ENCODE measurements at regions not wholly inside any gene's neighbourhood (a gene's known extent, or its start where the extent isn't known, plus 50 kb on each side); places are given as distances from the start of the nearest gene placed in this dataset.

DNA sequence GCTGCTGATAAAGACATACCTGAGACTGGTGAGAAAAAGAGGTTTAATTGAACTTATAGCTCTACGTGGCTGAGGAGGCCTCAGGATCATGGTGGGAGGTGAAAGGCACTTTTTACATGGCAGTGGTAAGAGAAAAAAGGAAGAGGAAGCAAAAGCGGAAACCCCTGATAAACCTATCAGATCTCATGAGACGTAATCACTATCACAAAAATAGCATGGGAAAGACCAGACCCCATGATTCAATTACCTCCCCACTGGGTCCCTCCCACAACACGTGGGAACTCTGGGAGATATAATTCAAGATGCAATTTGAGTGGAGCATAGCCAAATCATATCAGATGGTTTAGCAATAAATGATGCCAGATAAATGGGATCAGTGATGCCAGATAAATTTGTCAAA is 892.0 kb upstream of the CELF2 start:
- DNase-seq, result no peak

DNA sequence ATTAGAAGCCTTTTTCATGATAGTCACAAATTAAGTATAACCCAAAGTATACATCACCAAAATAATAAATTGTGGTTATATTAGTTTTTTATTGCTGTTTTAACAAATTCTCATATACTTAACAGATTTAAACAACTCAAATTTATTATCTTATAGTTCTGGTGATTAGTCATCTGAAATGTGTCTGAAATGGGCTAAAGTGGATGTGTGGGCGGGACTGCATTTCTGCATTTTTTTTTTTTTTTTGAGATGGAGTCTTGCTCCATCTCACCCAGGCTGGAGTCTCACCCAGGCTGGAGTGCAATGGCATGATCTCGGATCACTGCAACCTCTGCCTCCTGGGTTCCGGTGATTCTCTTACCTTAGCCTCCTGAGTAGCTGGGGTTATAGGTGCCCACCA is 891.5 kb upstream of the CELF2 start:
- no peak for DNase-seq

DNA sequence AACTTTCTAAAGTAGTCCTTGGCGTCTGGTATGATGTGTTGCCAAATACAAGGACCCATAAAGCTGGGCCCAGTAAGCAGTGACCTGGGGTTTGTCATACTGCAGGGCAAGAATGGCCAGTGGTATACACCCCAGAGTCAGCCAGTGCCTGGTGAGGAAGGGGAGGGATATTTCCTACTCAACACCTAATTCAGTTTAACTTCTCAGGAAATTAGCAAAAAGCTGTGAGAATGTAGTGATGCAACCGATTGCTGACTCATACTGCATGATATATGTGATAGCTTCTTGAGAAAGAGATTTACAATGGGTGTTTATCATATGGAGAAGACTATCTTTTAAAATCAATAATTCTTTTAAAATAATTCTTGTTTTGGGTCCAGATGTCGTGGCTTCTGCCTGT is 889.3 kb upstream of the CELF2 start:
- no peak for DNase-seq

DNA sequence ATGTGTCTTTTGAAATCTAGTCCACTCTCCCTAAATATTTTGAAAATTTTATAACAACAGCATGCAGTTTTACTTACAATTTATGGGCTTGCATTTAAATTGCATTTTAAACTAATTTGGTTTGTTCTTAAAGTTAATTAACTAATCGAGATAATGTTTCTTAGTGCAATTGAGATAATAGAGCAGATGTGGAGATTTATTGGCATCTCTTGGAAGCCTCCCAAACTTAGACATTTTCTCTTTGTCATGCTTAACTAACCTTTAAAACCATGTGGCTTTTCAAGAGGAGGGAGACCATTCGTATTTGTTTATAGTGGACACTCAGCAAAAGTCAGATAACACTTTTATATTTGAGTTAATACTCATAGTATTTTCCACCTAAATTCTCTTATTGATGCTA is 887.0 kb upstream of the CELF2 start:
- DNase-seq, result no peak

DNA sequence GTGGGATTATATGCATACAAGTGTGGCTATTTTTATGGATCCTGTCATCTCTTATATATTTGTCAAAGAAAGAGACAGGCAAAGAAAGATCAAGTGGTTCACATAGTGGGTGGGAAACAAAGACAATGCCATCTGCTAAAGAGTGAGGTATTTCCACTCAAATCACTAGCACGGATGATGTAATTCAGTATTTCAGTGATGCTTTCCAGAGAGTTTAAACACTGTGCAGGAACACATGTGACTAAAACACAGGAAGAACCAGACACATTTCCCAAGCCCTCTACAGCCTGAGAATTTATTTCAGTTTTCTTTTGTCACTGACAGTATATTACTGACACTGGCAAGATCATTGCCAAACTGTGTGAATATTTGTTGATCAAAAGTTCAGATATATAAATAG is 885.7 kb upstream of the CELF2 start:
- DNase-seq, result no peak

DNA sequence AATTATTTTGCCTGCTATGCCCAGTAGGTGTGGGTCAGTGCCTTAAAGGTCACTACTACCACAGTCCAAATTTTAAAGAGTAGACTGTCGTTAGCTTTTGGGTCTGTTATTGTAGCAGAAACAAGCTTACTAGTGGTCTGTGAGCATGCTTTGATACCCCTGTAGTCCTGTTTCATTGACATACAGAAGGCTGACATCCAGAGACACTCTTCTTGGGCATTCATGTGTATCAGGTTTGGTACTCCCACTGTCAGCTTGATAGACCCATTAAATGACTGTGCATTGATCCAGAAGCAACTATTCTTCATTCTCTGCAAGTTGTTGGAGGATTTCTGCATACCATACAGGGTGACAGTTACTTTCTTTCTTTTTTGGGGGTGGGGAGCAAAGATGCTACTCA is 884.4 kb upstream of the CELF2 start:
- no peak for DNase-seq

DNA sequence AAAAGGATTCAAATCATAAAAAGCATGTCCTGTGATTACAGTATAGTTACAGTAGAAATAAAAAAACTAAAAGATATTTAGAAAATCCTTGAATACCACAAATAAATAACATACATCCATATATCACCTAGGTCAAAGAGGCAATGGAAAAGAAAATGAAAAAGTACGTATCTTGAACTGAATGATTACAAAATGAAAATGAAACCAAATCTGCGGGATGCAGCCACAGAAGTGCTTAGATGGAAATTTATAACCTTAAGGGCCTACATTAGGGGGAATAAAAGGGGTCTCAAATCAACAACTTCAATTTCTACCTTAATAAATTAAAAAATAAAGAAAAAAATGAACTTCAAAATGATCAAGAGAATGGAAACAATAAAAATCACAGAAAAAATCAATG is 879.0 kb upstream of the CELF2 start:
- no peak for DNase-seq

DNA sequence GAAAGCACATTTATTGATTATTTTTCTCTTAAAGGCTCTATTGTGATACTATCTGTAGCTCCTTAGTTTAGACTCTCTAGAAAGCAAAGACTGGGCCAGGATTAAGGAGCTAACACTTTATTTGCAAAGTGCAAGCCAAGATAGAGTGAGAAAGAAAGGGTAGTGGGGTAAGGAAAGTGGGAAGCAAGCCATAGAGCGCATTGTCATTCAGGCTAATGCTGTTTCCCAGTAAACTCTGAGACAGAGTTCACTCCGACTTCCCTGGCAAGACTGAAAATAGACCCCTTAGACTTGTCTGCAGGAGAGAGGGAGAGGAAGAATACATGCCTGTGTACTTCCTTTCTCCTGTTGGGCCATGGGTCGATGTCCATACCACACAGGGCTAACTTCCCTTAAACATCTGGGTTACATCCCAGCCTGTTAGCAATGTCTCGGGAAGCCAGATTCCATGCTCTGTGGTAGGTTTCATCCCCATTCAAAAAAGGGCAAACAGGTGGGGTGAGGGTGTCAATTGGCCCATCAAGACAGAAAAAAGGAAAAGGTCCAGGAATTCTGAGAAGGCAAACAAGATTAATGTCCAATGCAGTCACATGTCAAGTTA is 875.8 kb upstream of the CELF2 start:
- no peak for DNase-seq

DNA sequence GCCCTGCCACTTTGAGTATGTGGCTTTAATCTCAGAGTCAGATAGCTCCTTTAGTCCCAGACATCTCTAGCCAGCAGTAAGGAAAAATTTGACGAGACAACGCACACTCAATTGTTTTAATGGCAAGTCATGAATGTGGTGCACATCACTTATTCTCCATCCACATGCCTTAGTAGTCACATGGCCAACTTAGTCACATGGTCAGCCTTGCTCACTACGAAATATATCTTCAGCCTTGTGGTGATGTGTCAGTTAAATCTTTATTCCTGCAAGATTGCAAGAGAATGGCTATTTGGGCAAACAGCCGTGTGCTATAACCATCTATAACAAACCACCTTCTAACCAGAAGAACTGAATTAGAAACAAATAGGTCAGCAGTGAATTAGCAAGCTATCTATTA is 871.1 kb upstream of the CELF2 start:
- no peak for DNase-seq

DNA sequence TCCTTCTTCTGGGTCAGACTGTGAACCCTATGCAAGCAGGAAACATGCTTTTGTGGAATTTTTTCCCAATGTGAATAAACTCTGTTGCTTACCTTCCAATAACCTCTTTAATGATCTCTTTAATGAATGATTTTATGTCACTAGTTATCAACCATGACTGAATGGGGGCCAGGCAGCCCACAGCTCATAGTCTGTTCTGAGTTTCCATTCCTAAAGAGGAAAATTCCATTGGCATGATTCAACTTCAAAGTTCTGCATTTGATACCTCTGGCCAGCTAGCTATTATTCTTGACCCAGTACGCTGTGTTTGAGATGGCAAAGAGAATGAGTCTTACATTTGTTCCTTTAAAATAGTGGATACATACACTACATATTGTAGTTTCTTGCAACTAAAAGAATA is 867.8 kb upstream of the CELF2 start:
- no peak for DNase-seq

DNA sequence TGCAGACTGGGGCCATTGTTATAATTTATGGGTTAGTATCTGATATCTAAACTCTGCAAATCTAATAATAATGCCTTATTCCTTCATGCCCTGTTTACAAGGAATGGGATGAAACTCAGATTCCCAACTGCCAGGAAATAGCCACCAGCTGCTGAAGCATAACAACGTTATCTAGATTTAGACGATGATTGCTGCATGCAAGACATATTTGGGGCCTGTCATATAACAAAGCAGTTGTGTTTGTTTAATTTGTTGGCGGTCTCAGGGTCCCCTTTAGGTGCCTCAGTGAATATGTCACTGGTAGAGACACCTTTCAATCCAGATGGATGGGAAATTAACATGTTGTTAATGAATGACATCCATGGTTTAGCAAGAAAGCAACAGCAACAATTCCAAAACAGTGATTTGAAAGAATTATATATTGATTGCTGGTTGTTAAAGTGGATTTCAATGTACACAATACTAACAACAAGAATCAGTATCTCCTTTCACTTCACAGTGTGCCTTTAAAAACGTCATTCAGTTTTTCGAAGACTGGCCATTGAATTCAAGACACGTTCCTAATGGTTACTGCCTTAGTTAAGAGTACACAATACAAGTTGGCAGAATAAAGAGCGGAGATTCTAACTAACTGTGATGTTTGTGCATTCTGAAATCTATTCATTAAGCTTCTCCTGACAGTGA is 860.6 kb upstream of the CELF2 start:
- no peak for DNase-seq

DNA sequence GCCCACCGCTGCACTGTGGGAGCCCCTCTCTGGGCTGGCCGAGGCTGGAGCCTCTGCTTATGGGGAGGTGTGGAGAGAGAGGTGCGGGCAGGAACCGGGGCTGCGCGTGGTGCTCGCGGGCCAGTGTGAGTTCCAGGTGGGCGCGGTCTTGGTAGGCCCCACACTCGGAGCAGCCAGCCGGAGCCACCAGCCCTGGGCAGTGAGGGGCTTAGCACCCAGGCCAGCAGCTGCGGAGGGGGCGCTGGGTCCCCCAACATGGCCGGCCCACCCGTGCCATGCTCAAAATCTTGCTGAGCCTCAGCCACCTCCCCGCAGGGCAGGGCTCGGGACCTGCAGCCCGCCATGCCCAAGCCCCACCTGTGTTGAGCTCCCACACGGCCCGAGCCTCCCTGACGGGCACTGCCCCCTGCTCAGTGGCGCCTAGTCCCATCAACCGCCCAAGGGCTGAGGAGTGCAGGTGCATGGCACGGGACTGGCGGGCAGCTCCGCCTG is 856.8 kb upstream of the CELF2 start:
- DNase-seq, result no peak

DNA sequence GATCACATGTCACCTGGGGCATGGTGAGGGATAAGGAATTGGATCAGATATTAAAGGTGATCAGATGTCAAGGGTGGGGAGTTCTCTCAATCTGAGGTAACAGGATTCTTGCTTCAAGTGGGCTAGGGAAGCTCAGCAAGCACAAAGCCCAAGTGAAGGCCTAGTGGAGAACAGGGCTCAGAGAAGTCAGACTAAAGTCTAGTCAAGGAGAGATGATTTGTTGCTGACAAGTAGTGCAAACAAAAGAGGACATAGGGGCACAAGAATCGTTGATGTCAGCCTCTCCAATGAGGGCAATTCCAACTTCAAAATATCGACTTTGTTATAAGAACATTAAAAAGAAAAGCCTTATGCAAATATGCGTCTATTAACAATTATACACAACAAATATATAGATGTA is 852.8 kb upstream of the CELF2 start:
- no peak for DNase-seq

DNA sequence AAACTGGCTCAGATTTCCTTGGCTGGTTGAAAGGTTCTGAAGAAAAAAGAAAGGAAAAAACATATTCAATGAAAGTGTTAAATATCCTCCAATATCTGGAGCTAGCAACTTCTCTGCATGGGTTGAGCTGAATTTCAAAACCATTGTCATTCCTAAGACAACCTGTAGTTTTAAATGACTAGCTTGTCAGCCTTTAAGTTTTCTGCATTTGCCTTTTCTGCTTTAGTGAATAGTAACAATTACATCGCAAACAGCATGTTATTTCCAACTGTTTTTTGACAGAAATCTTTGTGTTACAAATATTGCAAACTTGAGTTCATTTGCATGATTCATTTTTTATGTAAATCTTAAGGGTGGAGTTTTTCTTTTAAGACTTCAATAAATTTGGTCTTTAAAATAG is 852.3 kb upstream of the CELF2 start:
- no peak for DNase-seq

DNA sequence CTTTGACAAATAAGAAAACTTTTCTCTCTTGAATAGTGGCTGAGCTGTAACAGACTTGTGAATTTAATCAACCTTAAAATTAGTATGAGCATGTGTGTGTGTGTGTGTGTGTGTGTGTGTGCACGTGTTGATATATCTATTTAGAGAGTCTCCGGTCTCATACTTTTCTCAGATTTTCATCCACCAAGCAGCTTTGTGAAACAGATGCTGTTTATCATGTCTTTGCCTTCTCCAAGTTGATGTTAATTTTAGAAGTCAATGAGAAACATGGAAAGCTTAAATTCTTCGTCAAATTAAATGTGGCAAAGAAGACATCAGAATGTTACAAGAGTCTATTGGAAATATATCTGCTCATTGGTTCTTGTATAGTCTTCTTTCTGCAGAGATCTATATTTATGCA is 839.2 kb upstream of the CELF2 start:
- no peak for DNase-seq

DNA sequence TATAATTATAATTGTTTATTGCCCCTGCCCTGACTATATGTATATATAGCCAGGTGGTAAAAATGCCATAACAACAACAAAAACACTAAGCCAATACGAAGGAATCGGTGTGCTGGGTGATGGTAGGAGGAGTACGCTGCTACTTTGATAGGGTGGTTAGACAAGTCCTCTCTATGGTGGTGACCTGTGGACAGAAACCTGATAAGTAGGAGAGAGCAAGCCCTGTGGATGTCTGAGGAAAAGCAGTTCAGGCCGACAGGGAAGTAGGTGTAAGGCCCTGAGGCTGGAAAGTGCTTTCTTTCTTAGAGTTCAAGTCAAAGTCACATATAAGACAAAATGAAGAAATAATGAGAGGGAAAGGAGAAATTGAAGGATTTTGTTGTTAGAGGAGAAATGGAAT is 823.8 kb upstream of the CELF2 start:
- DNase-seq, result no peak

DNA sequence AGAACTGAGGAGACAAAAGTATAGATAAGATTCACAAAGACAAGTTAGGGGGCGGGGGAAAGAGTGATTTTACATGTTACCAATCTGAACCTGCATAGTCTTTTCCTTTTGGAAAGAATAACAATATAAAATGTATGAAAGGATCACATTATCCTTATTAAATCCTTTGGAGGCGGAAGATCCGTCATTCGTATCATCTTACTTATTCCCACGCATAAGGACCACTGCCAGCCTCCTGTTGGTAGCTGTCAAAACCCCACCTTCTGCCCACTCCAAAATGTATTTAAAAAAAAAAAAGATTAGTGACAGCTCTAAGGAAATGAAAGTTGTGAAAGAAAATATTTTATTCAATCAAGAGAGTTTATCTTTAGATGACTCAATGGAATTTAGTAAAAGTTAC is 821.0 kb upstream of the CELF2 start:
- no peak for DNase-seq

DNA sequence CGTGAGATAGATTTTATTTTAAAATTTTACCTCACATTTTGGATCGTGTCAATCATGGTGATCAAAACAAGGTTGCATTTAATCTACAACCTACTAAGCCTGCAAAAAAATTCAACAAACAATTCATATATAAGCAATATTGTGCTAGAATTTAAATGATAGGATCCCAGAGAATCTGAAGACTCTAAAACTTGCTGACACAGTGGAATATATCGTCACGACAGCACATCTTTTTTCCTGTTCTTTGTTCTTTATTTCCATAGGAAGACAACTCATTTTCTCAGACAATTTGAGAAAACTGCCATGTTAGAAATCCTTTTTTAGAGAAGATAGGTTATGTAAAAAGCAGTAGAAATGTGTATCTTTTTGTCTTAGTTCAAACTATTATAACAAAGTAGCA is 820.2 kb upstream of the CELF2 start:
- no peak for DNase-seq

DNA sequence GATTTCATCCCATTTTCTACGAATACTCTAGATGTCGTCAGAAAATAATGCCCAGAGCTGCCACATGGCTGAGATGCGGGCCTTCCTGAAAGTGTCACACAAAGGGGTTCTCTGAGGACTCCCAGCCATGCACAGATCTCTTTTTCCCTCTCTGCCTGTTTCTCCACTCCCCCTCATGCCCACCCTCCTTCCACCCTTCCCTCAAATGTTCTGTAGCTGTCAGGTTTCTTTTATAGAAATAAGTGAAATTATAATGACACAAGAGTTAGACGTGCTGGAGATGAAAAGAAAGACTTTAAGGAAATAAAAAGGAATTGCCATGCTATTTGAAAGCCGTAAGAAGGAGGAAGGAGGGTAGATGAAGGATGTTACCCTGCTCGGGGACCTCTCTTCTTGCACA is 819.3 kb upstream of the CELF2 start:
- DNase-seq, result no peak

DNA sequence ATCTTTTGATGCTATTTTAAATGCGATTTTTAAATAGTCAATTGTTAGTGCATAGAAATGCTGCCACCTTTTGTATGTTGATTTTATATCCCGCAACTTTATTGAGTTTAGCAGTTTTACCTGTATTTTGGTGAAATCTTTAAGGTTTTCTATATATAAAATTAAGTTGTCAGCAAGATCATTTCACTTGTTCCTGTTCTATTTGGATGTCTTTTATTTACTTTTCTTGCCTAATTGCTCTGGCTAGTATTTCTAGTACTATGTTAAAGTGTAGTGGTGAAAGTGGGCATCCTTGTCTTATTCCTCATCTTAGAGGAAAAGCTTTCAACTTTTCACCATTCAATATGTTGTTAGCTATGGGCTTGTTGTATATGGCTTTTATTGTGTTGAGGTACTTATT is 813.3 kb upstream of the CELF2 start:
- DNase-seq, result no peak

DNA sequence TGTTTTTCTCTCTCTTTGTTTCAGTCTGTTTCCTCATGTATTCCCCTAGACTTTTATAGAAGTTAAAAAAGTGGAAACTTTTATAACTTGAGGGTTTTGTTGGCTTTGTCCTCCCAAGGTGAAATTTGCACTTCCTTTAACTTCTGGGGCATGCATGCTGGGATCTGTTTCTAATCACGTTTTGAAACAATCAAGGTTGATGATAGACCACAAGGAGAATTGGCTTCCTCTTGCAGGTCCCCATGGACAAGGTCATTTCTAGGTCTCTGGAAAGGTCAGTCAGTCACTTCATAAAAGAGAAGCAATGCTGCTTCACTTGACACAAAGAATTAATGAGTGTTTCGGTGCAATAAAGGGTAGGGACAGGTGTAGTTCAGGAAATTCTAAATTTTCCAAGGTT is 811.8 kb upstream of the CELF2 start:
- DNase-seq, result no peak

DNA sequence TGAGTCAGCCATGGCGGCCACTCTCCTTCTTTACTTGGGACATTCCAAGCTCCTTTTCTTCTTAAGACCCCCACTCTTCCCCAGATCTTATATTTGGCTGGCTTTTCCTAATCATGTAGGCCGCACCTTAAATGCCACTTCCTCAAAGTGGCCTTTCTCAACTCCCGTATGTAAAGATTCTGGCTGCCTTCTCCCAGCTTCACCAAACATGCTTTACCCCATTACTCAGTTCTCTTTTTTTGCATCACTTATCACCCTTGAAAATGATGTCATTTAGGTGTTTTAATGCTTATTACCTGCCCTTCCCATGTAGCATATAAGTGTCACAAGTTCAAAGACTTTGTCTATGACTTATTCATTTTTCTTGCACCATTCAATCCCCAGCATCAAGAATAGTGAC is 810.1 kb upstream of the CELF2 start:
- no peak for DNase-seq

DNA sequence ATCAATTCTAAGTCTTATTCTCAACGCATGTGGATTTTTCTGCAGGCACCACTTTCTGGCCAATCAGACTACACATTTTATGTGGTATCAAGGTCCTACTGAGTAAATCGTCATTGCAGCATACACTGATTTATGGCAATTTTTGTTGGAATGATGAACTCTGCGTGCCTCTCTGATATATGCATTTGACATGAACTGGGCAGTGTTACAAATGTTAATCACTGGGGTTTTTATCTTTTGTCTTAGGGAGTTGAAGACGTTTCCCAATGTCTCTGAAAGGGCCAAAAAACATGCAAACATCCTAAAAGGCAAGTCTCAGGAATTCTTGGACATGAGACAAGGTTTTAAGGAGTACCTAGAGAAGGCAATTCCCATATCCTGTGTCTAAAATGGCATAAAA is 809.5 kb upstream of the CELF2 start:
- DNase-seq, result no peak

DNA sequence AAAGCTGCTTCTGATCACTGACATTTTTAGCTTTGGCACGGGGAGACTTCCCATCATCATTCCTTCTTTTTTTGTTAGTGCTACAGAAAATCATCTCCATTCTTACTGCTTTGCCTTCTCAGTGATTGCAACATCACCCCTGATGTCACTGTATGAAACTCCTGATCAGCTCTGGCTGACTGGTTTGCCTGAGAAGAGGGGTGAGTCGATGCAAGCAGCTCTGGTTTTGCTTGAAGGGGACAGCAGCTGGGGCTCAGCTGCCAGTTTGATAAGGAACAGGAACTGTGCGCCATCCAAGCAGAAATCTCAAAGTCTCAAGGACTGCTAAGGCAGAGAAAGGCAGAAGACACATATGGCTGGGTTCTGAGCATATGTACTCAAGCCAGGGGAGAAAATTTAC is 808.5 kb upstream of the CELF2 start:
- DNase-seq, result no peak

DNA sequence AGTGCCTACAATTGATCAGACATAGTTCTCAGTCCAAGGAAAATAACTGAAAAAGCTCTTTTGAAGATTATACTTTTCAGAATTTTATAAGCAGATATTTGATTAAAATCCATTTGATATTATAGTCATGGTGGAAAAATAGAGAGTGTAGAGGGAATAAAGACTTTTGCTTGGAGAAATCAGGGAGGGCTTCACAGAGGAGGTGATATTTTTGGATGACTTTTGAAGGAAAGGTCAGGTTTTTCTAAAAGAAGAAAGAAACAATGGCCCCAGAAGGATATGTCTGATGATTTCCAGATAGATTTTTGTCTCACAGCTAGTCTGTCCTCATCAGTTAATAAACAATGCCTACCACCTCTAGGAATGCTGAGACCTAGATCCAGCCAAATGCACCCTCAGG is 806.3 kb upstream of the CELF2 start:
- DNase-seq, result no peak

Measured in DMS79 treated with DMSO at 0.1 percent for 48 hours (cell line).